H1 (cell line): ENCODE measurements at regions not wholly inside any gene's neighbourhood (a gene's known extent, or its start where the extent isn't known, plus 50 kb on each side); places are given as distances from the start of the nearest gene placed in this dataset.

Experiments used
- CTCF ChIA-PET: fragments of 300-600 bp; sonication (Branson Sonifier 250); formaldehyde crosslinking; loops from one replicate; lab custom pipeline; 2021; ENCODE audit not compliant: partially characterized antibody; lab: Charles Lee
- POLR2A ChIA-PET: fragments of 300-600 bp; sonication (Branson Sonifier 250); formaldehyde crosslinking; loops from one replicate; lab custom pipeline; 2021; ENCODE audit warnings: inconsistent platforms; ENCODE audit not compliant: partially characterized antibody; lab: Charles Lee
- DNase-seq, 2 experiments: peaks; one replicate each; pipeline versions ENCODE4 v3.0.0 to v3.0.0-alpha.2; 2010 to 2022; ENCODE audit warnings: low spot score in 2 of 2, low read depth in 1 of 2, mixed read lengths in 1 of 2
- FAIRE-seq: peaks from 2 replicates; lab custom pipeline; 2011; peaks lifted over from hg19 to GRCh38; lab: Jason Lieb, UNC
- H2AFZ ChIP-seq: 2 replicates; pipeline ENCODE4 v1.8.1; 2012; ENCODE audit warnings: low read length, inconsistent platforms
- H2AK5ac ChIP-seq: 2 replicates; pipeline ENCODE4 v1.6.1; 2013; ENCODE audit warnings: low read depth, low read length
- H2BK120ac ChIP-seq: replicated peaks from 2 replicates; pipeline ENCODE3; 2013; ENCODE audit warnings: low read depth, low read length, inconsistent platforms
- H2BK12ac ChIP-seq: 2 replicates; pipeline ENCODE4 v1.6.1; 2013; ENCODE audit warnings: low read depth, low read length
- H2BK15ac ChIP-seq: 2 replicates; pipeline ENCODE4 v1.6.1; 2013; ENCODE audit warnings: low read length
- H2BK20ac ChIP-seq: 2 replicates; pipeline ENCODE4 v1.6.1; 2013; ENCODE audit warnings: low read length
- H2BK5ac ChIP-seq: 2 replicates; pipeline ENCODE4 v1.6.1; 2013; ENCODE audit warnings: low read depth, low read length
- H3K14ac ChIP-seq: 2 replicates; pipeline ENCODE4 v1.6.1; 2013; ENCODE audit warnings: inconsistent platforms; ENCODE audit not compliant: insufficient read length
- H3K18ac ChIP-seq: 2 replicates; pipeline ENCODE4 v1.6.1; 2013; ENCODE audit warnings: low read length; ENCODE audit errors: extremely low read depth
- H3K23ac ChIP-seq: 2 replicates; pipeline ENCODE4 v1.6.1; 2013; ENCODE audit warnings: inconsistent platforms; ENCODE audit not compliant: insufficient read length
- H3K23me2 ChIP-seq: 2 replicates; pipeline ENCODE4 v1.6.1; 2013; ENCODE audit warnings: low read depth, low read length
- H3K27ac ChIP-seq: 2 replicates; pipeline ENCODE4 v1.6.1; 2011; ENCODE audit warnings: low read depth, low read length, inconsistent platforms
- H3K27me3 ChIP-seq, 4 experiments: replicated peaks in 1 of 4; 1 replicate in 1 of 4; 2 replicates in 3 of 4; pipeline versions ENCODE4 v1.6.1 to v1.8.1; 2011 to 2013; ENCODE audit warnings: low read length in 3 of 4, mild to moderate bottlenecking in 3 of 4, inconsistent platforms in 2 of 4, mixed read lengths in 2 of 4, moderate library complexity in 1 of 4; ENCODE audit not compliant: control insufficient read depth in 3 of 4, insufficient read depth in 3 of 4; ENCODE audit errors: extremely low read depth in 1 of 4
- H3K36me3 ChIP-seq, 4 experiments: 2 replicates each; pipeline versions ENCODE4 v1.6.1 to v1.8.1; 2011 to 2013; ENCODE audit warnings: mild to moderate bottlenecking in 4 of 4, low read length in 3 of 4, moderate library complexity in 2 of 4, control low read depth in 1 of 4, inconsistent platforms in 1 of 4; ENCODE audit not compliant: insufficient read depth in 4 of 4, control insufficient read depth in 2 of 4
- H3K4ac ChIP-seq: replicated peaks from 2 replicates; pipeline ENCODE3; 2013; ENCODE audit warnings: low read length, low read depth, mixed read lengths, inconsistent platforms; ENCODE audit not compliant: insufficient read length
- H3K4me1 ChIP-seq, 4 experiments: replicated peaks in 1 of 4; 1 replicate in 1 of 4; 2 replicates in 3 of 4; pipeline versions ENCODE4 v1.6.1 to v1.8.1; 2011 to 2013; ENCODE audit warnings: low read length in 3 of 4, inconsistent platforms in 2 of 4, mixed read lengths in 1 of 4; ENCODE audit not compliant: insufficient read depth in 4 of 4, control insufficient read depth in 3 of 4
- H3K4me2 ChIP-seq, 2 experiments: 2 replicates each; pipeline versions ENCODE4 v1.6.1 to v1.8.1; 2011 to 2013; ENCODE audit warnings: low read depth in 2 of 2, low read length in 2 of 2, control low read depth in 1 of 2, inconsistent platforms in 1 of 2, mild to moderate bottlenecking in 1 of 2; ENCODE audit not compliant: insufficient read depth in 1 of 2
- H3K4me3 ChIP-seq, 4 experiments: fragments of 200-600, 300-600 bp in 1 of 4; sonication (generic), shearing (Covaris generic), sonication (Bioruptor Twin) in 1 of 4; 2 replicates each; pipeline versions ENCODE4 v1.5.1 to v1.8.1; 2011 to 2016; ENCODE audit warnings: low read length in 4 of 4, low read depth in 3 of 4, control low read depth in 2 of 4, inconsistent platforms in 2 of 4, mild to moderate bottlenecking in 2 of 4, mixed read lengths in 1 of 4, moderate library complexity in 1 of 4; ENCODE audit not compliant: insufficient read depth in 2 of 4; ENCODE audit errors: extremely low read depth in 1 of 4
- H3K56ac ChIP-seq: replicated peaks from 2 replicates; pipeline ENCODE3; 2013; ENCODE audit warnings: low read depth, mild to moderate bottlenecking, mixed read lengths, low read length, inconsistent platforms; ENCODE audit not compliant: insufficient read length
- H3K79me1 ChIP-seq: 2 replicates; pipeline ENCODE4 v1.6.1; 2013; ENCODE audit warnings: low read depth, low read length, control low read depth
- H3K79me2 ChIP-seq, 2 experiments: 2 replicates each; pipeline versions ENCODE4 v1.6.1 to v1.8.1; 2012 to 2013; ENCODE audit warnings: low read length in 2 of 2, mild to moderate bottlenecking in 2 of 2, inconsistent platforms in 1 of 2; ENCODE audit not compliant: insufficient read depth in 2 of 2, control insufficient read depth in 1 of 2
- H3K9ac ChIP-seq, 4 experiments: replicated peaks in 1 of 4; 1 replicate in 1 of 4; 2 replicates in 3 of 4; pipeline versions ENCODE4 v1.6.1 to v1.8.1; 2011 to 2013; ENCODE audit warnings: low read depth in 3 of 4, low read length in 3 of 4, control low read depth in 2 of 4, mild to moderate bottlenecking in 2 of 4, moderate library complexity in 2 of 4, inconsistent platforms in 1 of 4; ENCODE audit errors: extremely low read depth in 1 of 4
- H3K9me3 ChIP-seq, 2 experiments: 2 replicates each; pipeline versions ENCODE4 v1.6.1 to v1.8.1; 2012 to 2013; ENCODE audit warnings: mild to moderate bottlenecking in 2 of 2, moderate library complexity in 2 of 2, control low read depth in 1 of 2, inconsistent platforms in 1 of 2, low read depth in 1 of 2, low read length in 1 of 2, mixed read lengths in 1 of 2; ENCODE audit not compliant: insufficient read depth in 2 of 2
- H4K20me1 ChIP-seq, 2 experiments: replicated peaks in 1 of 2; 2 replicates each; pipeline versions ENCODE3 to v1.8.1; 2011 to 2013; ENCODE audit warnings: inconsistent platforms in 2 of 2, low read length in 2 of 2, mild to moderate bottlenecking in 1 of 2; ENCODE audit not compliant: insufficient read depth in 2 of 2, control insufficient read depth in 1 of 2
- H4K5ac ChIP-seq: 2 replicates; pipeline ENCODE4 v1.6.1; 2013; ENCODE audit warnings: low read length, low read depth, mixed read lengths, inconsistent platforms; ENCODE audit not compliant: insufficient read length
- H4K8ac ChIP-seq: 2 replicates; pipeline ENCODE4 v1.8.0; 2013; ENCODE audit warnings: mild to moderate bottlenecking, moderate library complexity, low read length, inconsistent platforms; ENCODE audit not compliant: insufficient read depth; ENCODE audit errors: extremely low read depth
- H4K91ac ChIP-seq: replicated peaks from 2 replicates; pipeline ENCODE3; 2013; ENCODE audit warnings: low read length, mixed read lengths, inconsistent platforms; ENCODE audit not compliant: insufficient read length
- WGBS, 2 experiments: shearing (Covaris generic) in 1 of 2; methylation state at CpG; one replicate each; pipeline versions ENCODE4 v1.1.6 to v1.1.7; 2013 to 2015; ENCODE audit warnings: low lambda C conversion rate in 2 of 2, mixed read lengths in 2 of 2, inconsistent platforms in 1 of 2, low coverage in 1 of 2, missing lambda C conversion rate in 1 of 2; ENCODE audit not compliant: insufficient replicate concordance in 2 of 2, insufficient coverage in 1 of 2, insufficient read length in 1 of 2; ENCODE audit errors: extremely low coverage in 1 of 2, missing lambda C conversion rate in 1 of 2; 5-methylcytosine and 5-hydroxymethylcytosine counted together
- TF ChIP-seq, protein P1 (sequence below): IDR thresholded peaks from 2 replicates; pipeline ENCODE4 v1.6.1; 2012; ENCODE audit warnings: inconsistent platforms

GRCh38 chr6:44514576-44515193 is 127.2 kb downstream of the CDC5L start:
- Histone ChIP-seq H2BK15ac (peak overlapping the region; percentile 75; the same call in 1 of the 2 replicates), H3K23me2 (no peaks in the 10 kb centered on the region; the same call in 1 of the 2 replicates), H2AK5ac (no peak overlapping the region), H2AFZ (no peak overlapping the region), H3K4ac (no peak overlapping the region), H3K4me3 (no peak overlapping the region), H3K27me3 (no peaks in the 10 kb centered on the region), H4K5ac (no peak overlapping the region), H3K36me3 (no peaks in the 10 kb centered on the region), H2BK5ac (no peak overlapping the region), H3K79me2 (no peaks in the 10 kb centered on the region), H3K14ac (no peak overlapping the region), H3K56ac (no peak overlapping the region)
- FAIRE-seq (no peak), DNase-seq (peak in 1 of 2 experiments; percentile 6)
- WGBS, 2 experiments: 67% methylated on average over 3 of the region's 3 CpGs; no CpG with 5 or more reads in 1 of the 2 experiments
- POLR2A ChIA-PET: no interaction called here
- TF ChIP-seq, protein P1, sequence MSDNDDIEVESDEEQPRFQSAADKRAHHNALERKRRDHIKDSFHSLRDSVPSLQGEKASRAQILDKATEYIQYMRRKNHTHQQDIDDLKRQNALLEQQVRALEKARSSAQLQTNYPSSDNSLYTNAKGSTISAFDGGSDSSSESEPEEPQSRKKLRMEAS: no peak
- TF ChIP-seq, all 59 proteins: peak for 0
- no peaks in the 10 kb centered on the region for H4K20me1 ChIP-seq
- H3K79me1 ChIP-seq: no peaks in the 10 kb centered on the region
- no peak overlapping the region for H2BK120ac ChIP-seq
- CTCF ChIA-PET: interaction anchor here (1.3 kb wide), 1 partner anchor 37 kb away, joined by 3 read pairs; no protein-coding TSS in a partner anchor
- H3K9ac ChIP-seq: no peak overlapping the region
- no peak overlapping the region for H2BK20ac ChIP-seq
- no peaks in the 10 kb centered on the region for H3K4me1 ChIP-seq
- no peak overlapping the region for H3K27ac ChIP-seq
- H3K4me2 ChIP-seq: no peak overlapping the region
- no peak overlapping the region for H4K91ac ChIP-seq
- no peak overlapping the region for H3K18ac ChIP-seq
- H2BK12ac ChIP-seq: no peak overlapping the region
- no peak overlapping the region for H3K23ac ChIP-seq
- no peaks in the 10 kb centered on the region for H3K9me3 ChIP-seq
- no peak overlapping the region for H4K8ac ChIP-seq
